ENCODE measurements at regions not wholly inside any gene's neighbourhood (a gene's known extent, or its start where the extent isn't known, plus 50 kb on each side); places are given as distances from the start of the nearest gene placed in this dataset.
A peak's percentile ranks its signal among the peaks of the same experiment; 100 is the strongest.
"Not testable (repeated sequence)": the region's sequence is repeated elsewhere in the genome, so short reads cannot be mapped to it uniquely, and the experiment has no call there.

- no peak for DNase-seq (ENCODE audit: low spot score)
These were observed 50.8 kb upstream of the CPOX start for GRCh38 chr3:98644168-98644567.

- no peak for DNase-seq (ENCODE audit: low spot score)
These were observed 51.6 kb upstream of the CPOX start for GRCh38 chr3:98645039-98645438.

- DNase-seq (ENCODE audit: low spot score): no peak
These were observed 53.3 kb upstream of the CPOX start for GRCh38 chr3:98646680-98647079.

- no peak for DNase-seq (ENCODE audit: low spot score)
These were observed 53.8 kb upstream of the CPOX start for GRCh38 chr3:98647197-98647596.

GRCh38 chr3:98650971-98651779 lies 57.8 kb upstream of the CPOX start:
- DNase-seq (ENCODE audit: low spot score): no peak

GRCh38 chr3:98651780-98652077 lies 58.3 kb upstream of the CPOX start:
- DNase-seq (ENCODE audit: low spot score): no peak

- DNase-seq (ENCODE audit: low spot score): no peak
These were observed 62.3 kb upstream of the CPOX start for GRCh38 chr3:98655666-98656065.

GRCh38 chr3:98657457-98657856 lies 64.0 kb upstream of the CPOX start:
- peak; percentile 2 for DNase-seq (ENCODE audit: low spot score)

- no peak for DNase-seq (ENCODE audit: low spot score)
These were observed 69.3 kb upstream of the CPOX start for GRCh38 chr3:98662699-98663098.

- no peak for DNase-seq (ENCODE audit: low spot score)
These were observed 76.6 kb upstream of the CPOX start for GRCh38 chr3:98670020-98670419.

- DNase-seq (ENCODE audit: low spot score): no peak
These were observed 83.2 kb upstream of the ST3GAL6 start for GRCh38 chr3:98679986-98680385.

GRCh38 chr3:98680723-98681122 lies 82.4 kb upstream of the ST3GAL6 start:
- no peak for DNase-seq (ENCODE audit: low spot score)

GRCh38 chr3:98681486-98681885 lies 81.7 kb upstream of the ST3GAL6 start:
- no peak for DNase-seq (ENCODE audit: low spot score)

GRCh38 chr3:98682391-98682790 lies 80.7 kb upstream of the ST3GAL6 start:
- DNase-seq (ENCODE audit: low spot score): not testable (repeated sequence)

- no peak for DNase-seq (ENCODE audit: low spot score)
These were observed 74.8 kb upstream of the ST3GAL6 start for GRCh38 chr3:98688363-98688762.

GRCh38 chr3:98690876-98691275 lies 72.3 kb upstream of the ST3GAL6 start:
- DNase-seq (ENCODE audit: low spot score): no peak

GRCh38 chr3:98691897-98692296 lies 71.2 kb upstream of the ST3GAL6 start:
- no peak for DNase-seq (ENCODE audit: low spot score)

GRCh38 chr3:98692787-98693473 lies 70.2 kb upstream of the ST3GAL6 start:
- DNase-seq (ENCODE audit: low spot score): no peak

- DNase-seq (ENCODE audit: low spot score): no peak
These were observed 67.3 kb upstream of the ST3GAL6 start for GRCh38 chr3:98695796-98696195.

GRCh38 chr3:98696296-98696695 lies 66.8 kb upstream of the ST3GAL6 start:
- not testable (repeated sequence) for DNase-seq (ENCODE audit: low spot score)

- DNase-seq (ENCODE audit: low spot score): no peak
These were observed 65.9 kb upstream of the ST3GAL6 start for GRCh38 chr3:98697225-98697624.

- no peak for DNase-seq (ENCODE audit: low spot score)
These were observed 64.0 kb upstream of the ST3GAL6 start for GRCh38 chr3:98699132-98699531.

GRCh38 chr3:98701071-98701675 lies 62.0 kb upstream of the ST3GAL6 start:
- DNase-seq (ENCODE audit: low spot score): no peak

Data from CD4-positive, alpha-beta T cell treated with Interleukin-2 at 100 ng/mL for 4 hours (primary cell).